ENCODE measurements at regions not wholly inside any gene's neighbourhood (a gene's known extent, or its start where the extent isn't known, plus 50 kb on each side); places are given as distances from the start of the nearest gene placed in this dataset.

GRCh38 chr3:161794551-161794950, 297.9 kb downstream of the OTOL1 start:
- POLR2A ChIA-PET = no interaction called here
- TF ChIP-seq TCF7 (CRISPR knock-in tag; IDR thresholded peaks at IDR 0.05; ENCODE audit: low read depth) = no peak
- TF ChIP-seq, protein P1, sequence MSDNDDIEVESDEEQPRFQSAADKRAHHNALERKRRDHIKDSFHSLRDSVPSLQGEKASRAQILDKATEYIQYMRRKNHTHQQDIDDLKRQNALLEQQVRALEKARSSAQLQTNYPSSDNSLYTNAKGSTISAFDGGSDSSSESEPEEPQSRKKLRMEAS (CRISPR knock-in tag; IDR thresholded peaks at IDR 0.05) = no peak
- Mint-ChIP-seq H3K36me3 (peaks cover under 1% of the 10 kb centered on the region), H3K27me3 (ENCODE audit: low read depth) (no peaks in the 10 kb centered on the region), H3K4me3 (no peak overlapping the region), H3K27ac (no peak overlapping the region), H3K9me3 (peaks cover 7% of the 10 kb centered on the region), H3K4me1 (peaks cover 5% of the 10 kb centered on the region)
- CTCF ChIA-PET = no interaction called here
- no peak for DNase-seq (ENCODE audit: low spot score)
- ATAC-seq = no peak

GRCh38 chr3:161796312-161796711, 299.7 kb downstream of the OTOL1 start:
- ATAC-seq (no peak), DNase-seq (ENCODE audit: low spot score) (no peak)
- Mint-ChIP-seq H3K9me3 (peaks cover 21% of the 10 kb centered on the region), H3K36me3 (peaks cover 15% of the 10 kb centered on the region), H3K4me1 (peaks cover 7% of the 10 kb centered on the region), H3K27ac (no peak overlapping the region), H3K27me3 (ENCODE audit: low read depth) (no peaks in the 10 kb centered on the region), H3K4me3 (no peak overlapping the region)
- POLR2A ChIA-PET = no interaction called here
- CTCF ChIA-PET = no interaction called here
- TF ChIP-seq, protein P2, sequence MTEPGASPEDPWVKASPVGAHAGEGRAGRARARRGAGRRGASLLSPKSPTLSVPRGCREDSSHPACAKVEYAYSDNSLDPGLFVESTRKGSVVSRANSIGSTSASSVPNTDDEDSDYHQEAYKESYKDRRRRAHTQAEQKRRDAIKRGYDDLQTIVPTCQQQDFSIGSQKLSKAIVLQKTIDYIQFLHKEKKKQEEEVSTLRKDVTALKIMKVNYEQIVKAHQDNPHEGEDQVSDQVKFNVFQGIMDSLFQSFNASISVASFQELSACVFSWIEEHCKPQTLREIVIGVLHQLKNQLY (CRISPR knock-in tag; IDR thresholded peaks at IDR 0.05) = no peak
- no peak for TF ChIP-seq RELA (CRISPR knock-in tag; IDR thresholded peaks at IDR 0.05; ENCODE audit: borderline replicate concordance)
- TF ChIP-seq TEAD1 (CRISPR knock-in tag; IDR thresholded peaks at IDR 0.05) = no peak
- TF ChIP-seq, protein P3, sequence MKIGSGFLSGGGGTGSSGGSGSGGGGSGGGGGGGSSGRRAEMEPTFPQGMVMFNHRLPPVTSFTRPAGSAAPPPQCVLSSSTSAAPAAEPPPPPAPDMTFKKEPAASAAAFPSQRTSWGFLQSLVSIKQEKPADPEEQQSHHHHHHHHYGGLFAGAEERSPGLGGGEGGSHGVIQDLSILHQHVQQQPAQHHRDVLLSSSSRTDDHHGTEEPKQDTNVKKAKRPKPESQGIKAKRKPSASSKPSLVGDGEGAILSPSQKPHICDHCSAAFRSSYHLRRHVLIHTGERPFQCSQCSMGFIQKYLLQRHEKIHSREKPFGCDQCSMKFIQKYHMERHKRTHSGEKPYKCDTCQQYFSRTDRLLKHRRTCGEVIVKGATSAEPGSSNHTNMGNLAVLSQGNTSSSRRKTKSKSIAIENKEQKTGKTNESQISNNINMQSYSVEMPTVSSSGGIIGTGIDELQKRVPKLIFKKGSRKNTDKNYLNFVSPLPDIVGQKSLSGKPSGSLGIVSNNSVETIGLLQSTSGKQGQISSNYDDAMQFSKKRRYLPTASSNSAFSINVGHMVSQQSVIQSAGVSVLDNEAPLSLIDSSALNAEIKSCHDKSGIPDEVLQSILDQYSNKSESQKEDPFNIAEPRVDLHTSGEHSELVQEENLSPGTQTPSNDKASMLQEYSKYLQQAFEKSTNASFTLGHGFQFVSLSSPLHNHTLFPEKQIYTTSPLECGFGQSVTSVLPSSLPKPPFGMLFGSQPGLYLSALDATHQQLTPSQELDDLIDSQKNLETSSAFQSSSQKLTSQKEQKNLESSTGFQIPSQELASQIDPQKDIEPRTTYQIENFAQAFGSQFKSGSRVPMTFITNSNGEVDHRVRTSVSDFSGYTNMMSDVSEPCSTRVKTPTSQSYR (CRISPR knock-in tag; IDR thresholded peaks at IDR 0.05) = no peak
- no peak for TF ChIP-seq ELF4 (CRISPR knock-in tag; IDR thresholded peaks at IDR 0.05; ENCODE audit: low read depth)
- no peak for TF ChIP-seq NFYB (CRISPR knock-in tag; conservative IDR thresholded peaks at IDR 0.05; ENCODE audit: low read depth)
- TF ChIP-seq ZNF219 (CRISPR knock-in tag; IDR thresholded peaks at IDR 0.05; ENCODE audit: borderline replicate concordance) = no peak
- TF ChIP-seq TP53 (CRISPR knock-in tag; IDR thresholded peaks at IDR 0.05) = no peak

GRCh38 chr3:161796780-161797179, 300.2 kb downstream of the OTOL1 start:
- Mint-ChIP-seq H3K36me3 (peaks cover 20% of the 10 kb centered on the region), H3K27ac (no peak overlapping the region), H3K4me3 (no peak overlapping the region), H3K27me3 (ENCODE audit: low read depth) (no peaks in the 10 kb centered on the region), H3K4me1 (peaks cover 12% of the 10 kb centered on the region), H3K9me3 (peaks cover 26% of the 10 kb centered on the region)
- TF ChIP-seq RELA (CRISPR knock-in tag; IDR thresholded peaks at IDR 0.05; ENCODE audit: borderline replicate concordance) = no peak
- ATAC-seq = no peak
- no peak for DNase-seq (ENCODE audit: low spot score)
- CTCF ChIA-PET = no interaction called here
- POLR2A ChIA-PET = no interaction called here

DNA sequence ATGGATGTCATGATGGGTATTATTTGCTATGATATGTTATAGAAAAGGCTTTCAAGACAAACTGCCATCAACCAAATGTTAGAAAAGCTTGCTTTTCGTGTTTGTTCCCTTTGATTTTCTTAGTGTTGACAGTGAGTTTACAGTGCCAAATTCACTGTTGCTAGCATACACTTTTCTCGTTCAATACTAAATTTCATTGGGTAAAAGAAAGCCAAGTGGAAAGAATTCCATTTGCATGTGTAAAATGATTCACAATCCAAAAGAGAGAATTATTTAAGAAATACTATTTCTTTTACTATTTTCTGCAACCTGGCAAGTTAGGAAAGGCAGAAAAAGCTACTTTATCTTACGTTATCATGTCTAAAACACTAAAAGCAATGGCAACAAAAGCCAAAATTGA, 301.4 kb downstream of the OTOL1 start:
- H3K4me1 Mint-ChIP-seq = peaks cover 14% of the 10 kb centered on the region
- H3K9me3 Mint-ChIP-seq = peaks cover 38% of the 10 kb centered on the region
- DNase-seq (ENCODE audit: low spot score) (no peak), ATAC-seq (no peak)
- no peak overlapping the region for H3K27ac Mint-ChIP-seq
- H3K27me3 Mint-ChIP-seq (ENCODE audit: low read depth) = no peaks in the 10 kb centered on the region
- CTCF ChIA-PET = no interaction called here
- H3K36me3 Mint-ChIP-seq = peaks cover 31% of the 10 kb centered on the region
- H3K4me3 Mint-ChIP-seq = no peak overlapping the region
- POLR2A ChIA-PET = no interaction called here
- no peak for TF ChIP-seq TEAD4 (CRISPR knock-in tag; IDR thresholded peaks at IDR 0.05)
- TF ChIP-seq PRDM15 (CRISPR knock-in tag; IDR thresholded peaks at IDR 0.05) = no peak
- no peak for TF ChIP-seq RORB (CRISPR knock-in tag; IDR thresholded peaks at IDR 0.05)
- no peak for TF ChIP-seq CREM (CRISPR knock-in tag; IDR thresholded peaks at IDR 0.05)
- TF ChIP-seq, protein P4, sequence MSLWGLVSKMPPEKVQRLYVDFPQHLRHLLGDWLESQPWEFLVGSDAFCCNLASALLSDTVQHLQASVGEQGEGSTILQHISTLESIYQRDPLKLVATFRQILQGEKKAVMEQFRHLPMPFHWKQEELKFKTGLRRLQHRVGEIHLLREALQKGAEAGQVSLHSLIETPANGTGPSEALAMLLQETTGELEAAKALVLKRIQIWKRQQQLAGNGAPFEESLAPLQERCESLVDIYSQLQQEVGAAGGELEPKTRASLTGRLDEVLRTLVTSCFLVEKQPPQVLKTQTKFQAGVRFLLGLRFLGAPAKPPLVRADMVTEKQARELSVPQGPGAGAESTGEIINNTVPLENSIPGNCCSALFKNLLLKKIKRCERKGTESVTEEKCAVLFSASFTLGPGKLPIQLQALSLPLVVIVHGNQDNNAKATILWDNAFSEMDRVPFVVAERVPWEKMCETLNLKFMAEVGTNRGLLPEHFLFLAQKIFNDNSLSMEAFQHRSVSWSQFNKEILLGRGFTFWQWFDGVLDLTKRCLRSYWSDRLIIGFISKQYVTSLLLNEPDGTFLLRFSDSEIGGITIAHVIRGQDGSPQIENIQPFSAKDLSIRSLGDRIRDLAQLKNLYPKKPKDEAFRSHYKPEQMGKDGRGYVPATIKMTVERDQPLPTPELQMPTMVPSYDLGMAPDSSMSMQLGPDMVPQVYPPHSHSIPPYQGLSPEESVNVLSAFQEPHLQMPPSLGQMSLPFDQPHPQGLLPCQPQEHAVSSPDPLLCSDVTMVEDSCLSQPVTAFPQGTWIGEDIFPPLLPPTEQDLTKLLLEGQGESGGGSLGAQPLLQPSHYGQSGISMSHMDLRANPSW (CRISPR knock-in tag; conservative IDR thresholded peaks at IDR 0.05; ENCODE audit: low read depth) = no peak
- TF ChIP-seq OVOL2 (CRISPR knock-in tag; IDR thresholded peaks at IDR 0.05; ENCODE audit: borderline replicate concordance) = no peak
- no peak for TF ChIP-seq ZNF219 (CRISPR knock-in tag; IDR thresholded peaks at IDR 0.05; ENCODE audit: borderline replicate concordance)
- TF ChIP-seq TCF7 (CRISPR knock-in tag; IDR thresholded peaks at IDR 0.05; ENCODE audit: low read depth) = no peak
- TF ChIP-seq, protein P5, sequence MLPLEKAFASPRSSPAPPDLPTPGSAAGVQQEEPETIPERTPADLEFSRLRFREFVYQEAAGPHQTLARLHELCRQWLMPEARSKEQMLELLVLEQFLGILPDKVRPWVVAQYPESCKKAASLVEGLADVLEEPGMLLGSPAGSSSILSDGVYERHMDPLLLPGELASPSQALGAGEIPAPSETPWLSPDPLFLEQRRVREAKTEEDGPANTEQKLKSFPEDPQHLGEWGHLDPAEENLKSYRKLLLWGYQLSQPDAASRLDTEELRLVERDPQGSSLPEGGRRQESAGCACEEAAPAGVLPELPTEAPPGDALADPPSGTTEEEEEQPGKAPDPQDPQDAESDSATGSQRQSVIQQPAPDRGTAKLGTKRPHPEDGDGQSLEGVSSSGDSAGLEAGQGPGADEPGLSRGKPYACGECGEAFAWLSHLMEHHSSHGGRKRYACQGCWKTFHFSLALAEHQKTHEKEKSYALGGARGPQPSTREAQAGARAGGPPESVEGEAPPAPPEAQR (CRISPR knock-in tag; IDR thresholded peaks at IDR 0.05) = no peak
- no peak for TF ChIP-seq ZNF263 (CRISPR knock-in tag; IDR thresholded peaks at IDR 0.05; ENCODE audit: low read depth)
- no peak for TF ChIP-seq TEAD1 (CRISPR knock-in tag; IDR thresholded peaks at IDR 0.05)

Measured in WTC11 (cell line).